HUDEP-2 (cell line): ENCODE measurements at regions not wholly inside any gene's neighbourhood (a gene's known extent, or its start where the extent isn't known, plus 50 kb on each side); places are given as distances from the start of the nearest gene placed in this dataset.

Experiments used
- DNase-seq, 76 experiments: peaks; one replicate each; lab custom pipeline; 2025; ENCODE audit not compliant: unreplicated experiment in 76 of 76; lab: John Stamatoyannopoulos, UW

GRCh38 chr3:126267169-126267975 is 87.0 kb upstream of the ALDH1L1 start:
- DNase-seq = no peak

- no peak for DNase-seq
Measured at GRCh38 chr3:126266850-126267168, 86.4 kb upstream of the ALDH1L1 start.

GRCh38 chr3:126266291-126266840 is 86.0 kb upstream of the ALDH1L1 start:
- DNase-seq = no peak

GRCh38 chr3:126264952-126265351 is 84.6 kb upstream of the ALDH1L1 start:
- DNase-seq = no peak

- DNase-seq = no peak
Measured at GRCh38 chr3:126264381-126264780, 84.0 kb upstream of the ALDH1L1 start.

GRCh38 chr3:126263971-126264370 is 83.6 kb upstream of the ALDH1L1 start:
- DNase-seq = no peak

- no peak for DNase-seq
Measured at GRCh38 chr3:126263539-126263938, 83.2 kb upstream of the ALDH1L1 start.

GRCh38 chr3:126262227-126262626 is 81.8 kb upstream of the ALDH1L1 start:
- no peak for DNase-seq

- DNase-seq = no peak
Measured at GRCh38 chr3:126261037-126261436, 80.7 kb upstream of the ALDH1L1 start.

GRCh38 chr3:126259411-126260391 is 79.3 kb upstream of the ALDH1L1 start:
- DNase-seq = peak in 11 of 76 experiments; percentile 4 to 27 (median 11)

- peak in 12 of 76 experiments; percentile 4 to 20 (median 8) for DNase-seq
Measured at GRCh38 chr3:126258670-126259069, 78.3 kb upstream of the ALDH1L1 start.

GRCh38 chr3:126257984-126258383 is 77.6 kb upstream of the ALDH1L1 start:
- DNase-seq = no peak

GRCh38 chr3:126257174-126257573 is 76.8 kb upstream of the ALDH1L1 start:
- DNase-seq = no peak

GRCh38 chr3:126256251-126256650 is 75.9 kb upstream of the ALDH1L1 start:
- no peak for DNase-seq

GRCh38 chr3:126253072-126253471 is 72.7 kb upstream of the ALDH1L1 start:
- no peak for DNase-seq

- no peak for DNase-seq
Measured at GRCh38 chr3:126252373-126252772, 72.0 kb upstream of the ALDH1L1 start.

GRCh38 chr3:126245811-126246727 is 65.7 kb upstream of the ALDH1L1 start:
- DNase-seq = peak in 12 of 76 experiments; percentile 1 to 23 (median 8)
